ENCODE measurements at regions not wholly inside any gene's neighbourhood (a gene's known extent, or its start where the extent isn't known, plus 50 kb on each side); places are given as distances from the start of the nearest gene placed in this dataset.

DNA sequence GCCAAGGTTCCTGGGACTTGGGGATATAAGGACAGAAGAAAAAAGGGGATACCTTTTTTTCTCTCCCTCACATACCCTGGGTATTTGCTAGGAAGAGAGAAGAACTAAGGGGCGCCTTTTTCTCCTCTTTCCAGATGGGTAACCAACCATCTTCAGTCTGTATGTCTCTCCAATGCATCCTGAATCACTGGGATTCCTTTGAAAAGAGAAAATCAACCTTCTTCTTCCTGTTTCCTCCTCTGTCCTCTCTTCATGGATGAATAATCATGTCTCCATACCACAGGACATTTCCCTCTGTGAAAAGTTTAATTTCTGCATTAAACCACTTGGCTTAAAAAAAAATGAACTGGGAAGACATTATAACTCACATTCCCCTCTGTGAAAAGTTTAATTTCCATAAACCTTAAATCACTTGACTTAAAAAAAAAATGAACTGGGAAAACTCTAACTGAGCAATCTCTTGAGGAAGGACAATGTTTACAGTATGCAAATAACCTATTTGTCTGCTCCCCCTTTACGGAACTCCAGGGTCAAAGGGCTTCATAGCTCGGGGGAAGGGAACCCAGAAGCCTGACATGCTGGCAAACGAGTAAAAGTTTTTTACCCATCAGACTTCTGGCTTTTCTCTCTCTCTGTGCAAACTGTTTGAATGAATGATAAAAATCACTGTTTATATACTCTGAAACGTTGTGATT, 56.7 kb upstream of the FAM98A start:
- DNase-seq = no peak

DNA sequence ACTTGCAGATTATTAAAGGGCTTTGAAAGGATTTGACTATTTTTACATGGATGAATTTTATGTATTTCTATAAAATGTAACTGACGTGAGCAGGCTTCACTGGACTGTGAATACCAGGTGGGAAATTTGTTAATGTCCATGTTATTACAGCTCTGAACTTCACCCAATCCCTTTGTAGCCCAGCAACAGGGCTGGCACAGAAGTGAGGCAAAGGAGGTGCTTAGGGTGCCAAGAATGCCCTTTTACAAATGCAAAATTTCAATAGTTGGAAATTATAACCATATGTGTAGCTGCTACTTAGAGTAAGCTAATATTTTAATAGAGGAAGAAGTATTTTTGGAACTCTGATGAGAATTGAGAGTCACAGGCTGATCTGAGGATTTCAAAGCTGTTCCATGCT, 53.7 kb upstream of the FAM98A start:
- no peak for DNase-seq

DNA sequence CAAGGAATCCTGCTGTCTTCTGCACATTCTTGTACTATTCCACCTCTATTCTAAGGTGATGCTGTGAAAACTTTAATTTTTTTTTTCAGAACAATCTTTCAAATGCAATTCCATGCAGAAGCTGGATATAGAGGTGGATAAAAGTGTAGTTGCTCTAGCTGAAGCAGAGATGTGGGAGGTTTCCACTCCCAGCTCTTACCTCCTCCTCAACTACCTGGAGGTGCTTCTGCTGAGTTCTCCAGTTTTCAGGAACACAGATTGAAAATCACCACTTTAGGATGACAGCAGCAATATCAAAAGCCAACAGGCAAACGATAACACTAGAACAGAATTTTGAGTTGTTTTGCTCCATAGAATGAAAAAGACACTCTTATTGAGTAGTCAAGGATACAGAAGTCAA, 51.1 kb upstream of the FAM98A start:
- no peak for DNase-seq
